Kasumi-1 (cell line): ENCODE measurements at regions not wholly inside any gene's neighbourhood (a gene's known extent, or its start where the extent isn't known, plus 50 kb on each side); places are given as distances from the start of the nearest gene placed in this dataset.
A peak's percentile ranks its signal among the peaks of the same experiment; 100 is the strongest.

ENCODE experiments used
- DNase-seq, 2 experiments: peaks; one replicate each; lab custom pipeline; 2025; lab: John Stamatoyannopoulos, UW

DNA sequence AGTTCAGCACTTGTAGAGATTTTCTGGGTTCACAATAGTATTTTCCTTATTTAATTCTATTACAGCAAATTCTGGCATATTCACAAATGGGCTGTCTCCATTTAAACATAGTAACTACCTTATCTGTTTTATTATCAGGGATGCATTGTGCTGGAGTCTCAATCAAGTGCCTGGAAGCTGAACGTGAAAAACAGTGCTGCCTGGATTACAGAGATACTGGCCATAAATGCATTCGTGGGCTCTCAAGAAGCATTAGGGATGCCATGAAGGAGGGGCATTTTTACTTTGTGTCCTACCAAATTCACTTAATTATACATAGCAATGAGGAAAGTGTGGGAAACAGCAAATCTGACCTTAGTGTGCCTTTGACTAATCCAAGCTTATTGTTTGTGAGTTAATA, 184.6 kb downstream of the ABCC12 start:
- no peak for DNase-seq

DNA sequence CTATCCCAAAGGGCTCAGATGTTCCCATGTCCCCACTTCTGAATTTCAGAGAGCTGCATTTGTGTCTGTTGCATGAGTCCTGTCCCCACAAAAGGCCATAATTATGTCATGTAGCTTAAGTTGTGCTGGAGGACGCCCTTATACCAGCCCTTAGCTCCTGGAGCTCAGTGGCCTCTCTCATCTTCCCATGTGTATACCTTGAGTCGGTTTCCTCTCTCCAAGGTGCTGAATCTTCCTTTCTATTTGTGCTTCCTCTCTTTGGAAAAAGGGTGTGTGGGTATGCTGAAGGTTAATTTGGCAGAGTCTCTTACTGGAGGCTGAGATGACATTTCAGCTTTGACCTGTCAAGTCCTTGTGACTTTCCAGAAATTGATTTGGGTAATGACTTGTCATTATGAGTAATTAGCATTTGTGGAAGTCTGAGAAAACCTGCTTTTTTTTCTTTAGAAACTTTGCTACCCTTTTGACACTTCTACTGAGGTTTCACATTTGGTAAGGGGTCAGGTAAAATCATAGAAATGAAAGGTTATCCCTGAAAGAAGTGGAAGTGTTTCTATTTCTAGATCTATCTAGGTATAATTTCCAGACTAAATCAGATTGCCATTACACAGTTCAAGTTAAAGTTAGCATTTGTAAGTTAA, 185.4 kb downstream of the ABCC12 start:
- peak; percentile 40 to 53 for DNase-seq

GRCh38 chr16:47967374-47967773, 188.4 kb downstream of the ABCC12 start:
- DNase-seq, result no peak

- no peak for DNase-seq
Measured at GRCh38 chr16:47966325-47966724, 189.5 kb downstream of the ABCC12 start.

GRCh38 chr16:47965439-47965838, 190.4 kb downstream of the ABCC12 start:
- DNase-seq, result no peak

GRCh38 chr16:47958726-47959125, 197.1 kb downstream of the ABCC12 start:
- no peak for DNase-seq

- no peak for DNase-seq
Measured at GRCh38 chr16:47956916-47957315, 198.9 kb downstream of the ABCC12 start.

DNA sequence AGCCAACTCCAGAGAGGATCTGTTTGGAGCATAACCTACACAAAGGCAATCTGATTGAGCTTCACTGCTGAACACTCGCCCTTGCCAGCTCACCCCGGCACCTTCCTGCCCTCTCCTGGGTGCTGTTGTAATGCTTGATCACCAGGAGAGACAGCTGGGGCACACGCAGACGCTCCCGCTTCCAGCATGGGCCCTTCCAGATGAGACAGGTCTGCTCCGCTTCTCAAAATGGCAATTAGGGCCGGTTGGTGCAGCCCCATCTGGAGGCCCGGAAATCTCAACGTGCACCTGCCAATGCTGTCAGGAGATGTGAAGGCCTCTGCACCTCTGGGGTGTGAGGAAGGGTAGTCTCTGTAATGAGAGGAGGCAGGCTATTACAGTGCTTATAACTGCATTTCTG, 206.1 kb downstream of the ABCC12 start:
- no peak for DNase-seq

- no peak for DNase-seq
Measured at GRCh38 chr16:47949276-47949675, 206.5 kb downstream of the ABCC12 start.

- DNase-seq, result no peak
Measured at GRCh38 chr16:47947723-47948122, 208.1 kb downstream of the ABCC12 start.

GRCh38 chr16:47946092-47946491, 209.7 kb downstream of the ABCC12 start:
- DNase-seq, result no peak

GRCh38 chr16:47944589-47944988, 211.2 kb downstream of the ABCC12 start:
- no peak for DNase-seq

DNA sequence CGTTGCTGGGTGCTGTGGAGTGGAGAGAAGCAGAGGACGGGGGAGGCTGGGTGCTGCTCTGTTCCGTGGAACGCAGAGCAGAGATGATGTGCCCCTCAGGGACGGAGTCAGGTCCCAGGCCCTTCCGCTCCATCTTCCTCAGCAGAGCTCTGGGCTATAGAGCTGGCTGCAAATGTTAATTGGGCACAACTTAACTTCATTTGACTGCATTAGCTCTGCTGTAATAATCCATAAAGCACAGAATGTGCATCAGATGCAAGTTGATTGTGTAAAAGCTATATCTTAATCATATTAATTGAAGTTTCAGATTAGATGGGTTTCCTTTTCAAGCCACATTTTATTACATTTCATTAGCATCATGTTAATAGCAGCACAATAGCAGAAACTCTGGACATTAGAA, 212.6 kb downstream of the ABCC12 start:
- no peak for DNase-seq

GRCh38 chr16:47940466-47940865, 215.3 kb downstream of the ABCC12 start:
- no peak for DNase-seq

DNA sequence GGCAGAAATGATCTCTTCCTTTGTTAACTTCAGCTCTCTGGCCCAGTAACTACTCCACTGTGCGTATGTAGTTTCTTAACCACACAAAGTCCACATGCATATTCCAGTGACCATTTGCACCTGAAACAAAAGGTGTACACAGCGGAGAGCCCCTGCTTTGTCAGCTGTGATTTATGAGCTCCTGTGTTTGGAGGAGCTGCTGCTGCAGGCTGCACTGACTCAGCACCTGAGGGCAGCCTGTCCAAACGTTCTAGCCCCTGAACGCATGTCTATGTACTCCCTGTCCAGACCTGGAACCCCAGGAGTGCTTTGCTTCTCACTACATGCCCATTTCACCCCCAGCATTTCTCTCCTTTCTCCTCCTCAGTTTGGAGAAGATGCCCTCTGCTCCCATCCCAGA, 216.1 kb downstream of the ABCC12 start:
- DNase-seq, result no peak

DNA sequence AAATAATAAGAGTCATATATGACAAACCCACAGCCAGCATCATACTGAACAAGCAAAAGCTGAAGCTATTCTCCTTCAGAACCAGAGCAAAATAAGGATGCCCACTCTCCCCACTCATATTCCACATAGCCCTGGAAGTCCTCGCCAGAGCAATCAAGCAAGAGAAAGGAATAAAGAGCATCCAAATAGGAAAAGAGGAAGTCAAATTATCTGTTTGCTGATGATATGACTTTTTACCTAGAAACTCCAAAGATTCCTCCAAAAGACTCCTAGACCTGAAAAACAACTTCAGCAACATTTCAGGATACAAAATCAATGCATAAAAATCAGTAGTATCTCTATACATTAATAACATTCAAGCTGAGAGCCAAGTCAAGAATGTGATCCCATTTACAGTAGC, 217.5 kb downstream of the ABCC12 start:
- no peak for DNase-seq

DNA sequence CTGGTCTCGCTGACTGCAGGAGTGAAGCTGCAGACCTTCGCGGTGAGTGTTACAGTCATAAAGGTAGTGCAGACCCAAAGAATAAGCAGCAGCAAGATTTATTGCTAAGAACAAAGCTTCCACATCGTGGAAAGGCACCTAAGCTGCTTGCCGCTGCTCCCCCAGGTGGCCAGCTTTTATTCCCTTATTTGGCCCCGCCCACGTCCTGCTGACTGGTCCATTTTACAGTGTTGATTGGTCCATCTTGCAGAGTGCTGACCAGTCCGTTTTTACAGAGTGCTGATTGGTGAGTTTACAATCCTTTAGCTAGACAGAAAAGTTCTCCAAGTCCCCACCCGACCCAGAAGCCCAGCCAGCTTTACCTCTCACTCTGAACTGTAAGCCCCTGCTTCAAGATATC, 227.8 kb downstream of the ABCC12 start:
- no peak for DNase-seq

- DNase-seq, result no peak
Measured at GRCh38 chr16:47927330-47927729, 228.5 kb downstream of the ABCC12 start.

DNA sequence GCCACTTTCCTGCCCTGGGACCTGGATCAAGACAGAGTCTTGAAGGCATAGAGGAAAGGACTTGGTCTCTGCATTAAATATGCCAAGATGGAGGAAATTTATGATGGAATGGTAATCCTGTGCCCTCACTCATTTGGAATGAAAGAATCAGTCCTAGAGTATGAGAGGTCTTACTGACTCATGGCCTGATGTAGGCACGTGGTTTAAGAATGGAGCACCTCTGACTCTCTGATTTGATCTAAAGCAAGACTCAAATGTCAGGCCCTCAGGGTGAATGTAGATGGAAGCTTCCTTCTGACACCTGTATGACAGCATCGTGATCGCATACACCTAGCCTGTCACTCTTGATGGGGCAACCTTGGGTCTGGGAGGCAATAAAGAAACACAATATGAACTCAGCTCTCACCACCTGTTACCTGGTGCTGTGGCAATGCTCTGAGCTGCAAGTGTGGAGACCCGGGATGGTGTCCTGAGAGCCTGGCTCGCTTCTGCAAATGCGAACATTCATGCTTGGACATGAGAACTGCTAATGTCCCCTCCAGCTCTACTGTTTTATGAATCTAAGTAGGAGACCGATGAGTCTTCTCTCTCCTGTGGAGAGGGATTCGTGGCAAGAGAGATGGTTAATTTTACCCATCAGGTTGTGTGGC, 229.9 kb downstream of the ABCC12 start:
- no peak for DNase-seq

DNA sequence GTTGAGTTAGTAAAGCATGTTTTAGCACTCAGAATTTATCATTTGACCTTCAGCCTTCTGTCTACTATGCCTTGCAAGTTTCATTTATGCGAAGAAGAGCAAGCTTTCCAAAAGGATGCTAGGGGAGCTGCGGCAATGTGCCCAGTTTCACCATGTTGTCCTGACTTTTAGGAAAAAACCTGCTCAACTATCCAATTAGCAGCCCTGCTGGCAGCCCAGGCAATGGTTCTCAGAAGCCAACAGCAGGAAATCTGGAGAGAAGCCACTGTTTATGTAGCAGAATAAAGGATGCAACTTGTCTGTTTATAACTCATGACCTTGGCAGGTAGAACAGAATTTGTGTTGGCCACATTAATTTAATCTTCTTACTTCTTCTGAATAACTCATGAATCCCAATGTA, 230.8 kb downstream of the ABCC12 start:
- no peak for DNase-seq

GRCh38 chr16:47921535-47921934, 234.3 kb downstream of the ABCC12 start:
- DNase-seq, result no peak

DNA sequence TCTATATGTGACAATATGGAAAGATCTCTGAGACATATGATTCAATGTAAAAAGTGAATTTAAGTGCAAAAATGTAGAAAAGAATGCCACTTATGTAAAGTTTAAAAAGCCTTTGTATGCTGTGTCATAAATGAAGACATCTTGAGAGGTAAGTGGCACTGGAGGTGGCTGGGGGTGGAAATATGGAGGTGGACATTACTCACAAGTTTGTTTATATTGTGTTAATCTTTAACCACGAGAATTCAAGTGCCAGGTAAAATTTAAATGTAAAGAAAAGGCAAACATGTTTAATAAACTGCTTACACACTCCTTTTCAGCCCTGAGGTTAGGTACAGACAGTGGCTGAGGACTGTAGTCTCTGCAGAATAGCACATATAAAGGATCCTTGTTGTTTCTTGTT, 235.1 kb downstream of the ABCC12 start:
- no peak for DNase-seq

DNA sequence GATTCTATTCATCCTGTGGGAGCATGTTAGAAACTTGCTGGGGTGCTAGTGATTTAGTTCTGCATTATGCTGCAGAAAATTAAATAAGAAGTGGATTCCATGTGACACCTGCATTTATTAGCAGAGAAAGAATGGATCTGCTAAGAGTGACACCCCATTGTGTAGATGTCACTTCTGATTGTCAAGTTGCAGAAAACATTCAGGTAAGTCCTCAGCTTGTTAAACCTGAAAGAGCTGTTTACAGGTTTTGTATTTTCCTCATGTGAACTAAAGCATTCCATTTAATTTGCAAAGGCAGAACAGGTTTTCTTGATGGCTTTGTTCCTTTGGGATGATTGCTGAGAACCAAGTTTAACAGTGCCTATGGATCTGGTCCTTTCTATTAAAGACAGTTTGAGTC, 238.7 kb downstream of the ABCC12 start:
- no peak for DNase-seq

- DNase-seq, result no peak
Measured at GRCh38 chr16:47916266-47916665, 239.5 kb downstream of the ABCC12 start.
